ENCODE measurements at regions not wholly inside any gene's neighbourhood (a gene's known extent, or its start where the extent isn't known, plus 50 kb on each side); places are given as distances from the start of the nearest gene placed in this dataset.

GRCh38 chr14:86942936-86943335, 1050.0 kb downstream of the GALC start:
- in situ Hi-C loops (cut with HindIII; ENCODE audit: low sequenced_read_pairs): no loop called here
- no peak for DNase-seq (ENCODE audit: low read depth)
- TF ChIP-seq CTCF (IDR thresholded peaks at IDR 0.05; ENCODE audit: low read depth, low read length, missing control alignments): no peak
- H3K4me3 ChIP-seq (ENCODE audit: low read depth, low read length): no peak overlapping the region

DNA sequence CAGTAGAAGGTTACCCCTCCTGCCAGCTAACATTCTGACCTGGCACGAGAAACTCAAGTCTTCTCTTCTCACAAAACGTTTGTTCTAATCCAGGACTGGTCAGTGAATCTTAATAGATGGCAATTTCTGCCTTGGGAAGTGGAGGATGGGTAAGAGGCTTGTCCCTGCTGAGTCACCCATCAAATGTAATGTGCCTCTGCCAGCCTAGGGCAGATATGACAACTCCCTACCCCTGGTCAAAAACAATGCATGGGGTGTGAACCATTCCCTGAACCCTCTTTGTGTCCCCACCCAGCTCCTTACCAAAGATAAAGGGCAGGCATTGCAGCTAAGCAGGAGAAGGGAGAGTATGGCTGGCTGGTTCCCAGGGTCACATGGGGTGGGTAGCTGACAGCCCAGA, 1052.9 kb downstream of the GALC start:
- no peak for DNase-seq (ENCODE audit: low read depth)
- no peak overlapping the region for H3K4me3 ChIP-seq (ENCODE audit: low read depth, low read length)
- in situ Hi-C loops (cut with HindIII; ENCODE audit: low sequenced_read_pairs): no loop called here
- no peak for TF ChIP-seq CTCF (IDR thresholded peaks at IDR 0.05; ENCODE audit: low read depth, low read length, missing control alignments)

- no peak for DNase-seq (ENCODE audit: low read depth)
- no peak for TF ChIP-seq CTCF (IDR thresholded peaks at IDR 0.05; ENCODE audit: low read depth, low read length, missing control alignments)
- in situ Hi-C loops (cut with HindIII; ENCODE audit: low sequenced_read_pairs): no loop called here
- no peak overlapping the region for H3K4me3 ChIP-seq (ENCODE audit: low read depth, low read length)
Observed at GRCh38 chr14:86938320-86938719, 1054.7 kb downstream of the GALC start.

- no peak for TF ChIP-seq CTCF (IDR thresholded peaks at IDR 0.05; ENCODE audit: low read depth, low read length, missing control alignments)
- H3K4me3 ChIP-seq (ENCODE audit: low read depth, low read length): no peak overlapping the region
- DNase-seq (ENCODE audit: low read depth): no peak
- in situ Hi-C loops (cut with HindIII; ENCODE audit: low sequenced_read_pairs): no loop called here
Observed at GRCh38 chr14:86936556-86936955, 1056.4 kb downstream of the GALC start.

DNA sequence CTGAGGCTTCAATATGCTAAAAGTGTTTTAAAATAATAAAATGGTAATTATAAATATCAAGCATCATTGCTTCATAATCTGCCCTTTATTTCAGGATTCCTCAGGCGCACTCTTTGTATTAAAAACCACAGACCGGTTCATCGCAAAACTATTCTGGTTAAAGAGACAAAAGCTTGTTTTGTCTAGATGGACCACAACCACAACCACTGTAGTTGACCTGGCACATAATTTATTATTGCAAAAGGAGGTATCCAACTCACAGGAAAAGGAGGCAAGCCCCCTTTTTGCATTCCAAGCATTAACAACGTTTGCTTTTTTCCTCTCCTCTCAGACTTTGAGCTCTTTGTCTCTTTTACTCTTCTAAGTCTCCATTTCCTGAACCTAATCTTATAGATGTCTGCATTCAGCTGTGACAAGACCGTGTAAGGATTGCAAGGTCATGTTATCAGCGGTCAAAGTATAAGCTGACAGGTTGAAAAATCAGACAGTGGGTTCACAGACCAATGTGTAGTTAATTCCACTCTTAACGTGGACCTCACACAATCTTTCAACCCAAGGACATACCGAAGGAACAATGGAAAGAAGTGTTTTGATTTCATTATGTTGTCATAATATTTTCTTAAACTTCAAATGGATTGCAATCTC, 1057.6 kb downstream of the GALC start:
- TF ChIP-seq CTCF (IDR thresholded peaks at IDR 0.05; ENCODE audit: low read depth, low read length, missing control alignments): no peak

DNA sequence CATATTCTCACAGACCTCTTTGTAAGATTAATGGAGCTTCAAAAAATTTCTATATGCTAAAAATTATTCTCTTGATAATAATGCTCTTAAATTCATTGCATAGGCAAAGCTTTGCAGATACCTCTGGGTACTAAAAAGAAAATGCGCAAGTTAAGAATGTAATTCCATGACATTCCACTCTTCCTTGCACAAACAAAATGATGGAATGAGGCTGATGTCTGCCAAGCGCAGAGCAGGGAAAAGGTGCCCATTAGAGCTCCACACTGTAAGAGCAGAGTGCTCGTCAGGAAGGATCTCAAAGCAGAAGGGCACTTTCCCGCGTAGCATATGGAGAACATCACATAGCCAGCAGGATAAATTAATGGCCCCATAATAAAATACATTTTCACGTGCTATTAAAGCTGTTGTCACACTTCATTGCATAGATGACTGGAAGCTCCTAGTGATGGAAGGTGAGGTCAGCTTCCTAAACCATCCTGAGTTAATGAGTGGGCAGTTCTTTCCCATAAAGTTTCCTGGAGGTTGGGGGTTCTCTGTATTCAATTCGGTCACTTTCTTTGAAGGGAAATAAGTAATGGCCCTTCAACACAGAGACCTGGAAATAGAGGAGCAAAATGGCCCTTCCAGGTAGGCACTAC, 1058.9 kb downstream of the GALC start:
- no peak for DNase-seq (ENCODE audit: low read depth)
- in situ Hi-C loops (cut with HindIII; ENCODE audit: low sequenced_read_pairs): no loop called here
- H3K4me3 ChIP-seq (ENCODE audit: low read depth, low read length): no peak overlapping the region
- no peak for TF ChIP-seq CTCF (IDR thresholded peaks at IDR 0.05; ENCODE audit: low read depth, low read length, missing control alignments)

More for the DNA sequence above, 1057.6 kb downstream of the GALC start:
- DNase-seq (ENCODE audit: low read depth): peak; percentile 87
- no peak overlapping the region for H3K4me3 ChIP-seq (ENCODE audit: low read depth, low read length)
- in situ Hi-C loops (cut with HindIII; ENCODE audit: low sequenced_read_pairs): no loop called here

All from astrocyte of the cerebellum (primary cell).